ENCODE measurements at regions not wholly inside any gene's neighbourhood (a gene's known extent, or its start where the extent isn't known, plus 50 kb on each side); places are given as distances from the start of the nearest gene placed in this dataset.
"Not testable (repeated sequence)": the region's sequence is repeated elsewhere in the genome, so short reads cannot be mapped to it uniquely, and the experiment has no call there.

GRCh38 chr5:110879675-110880074, 140.9 kb downstream of the SLC25A46 start:
- H3F3A ChIP-seq (ENCODE audit: control insufficient read depth, insufficient read depth): no peaks in the 10 kb centered on the region
- no peaks in the 10 kb centered on the region for H3K27me3 ChIP-seq (ENCODE audit: control insufficient read depth, low read length)
- H3K27ac ChIP-seq (ENCODE audit: low read depth, low read length): no peak overlapping the region
- H3K9me3 ChIP-seq (ENCODE audit: control insufficient read depth, insufficient read depth, low read length): no peaks in the 10 kb centered on the region
- H3K79me2 ChIP-seq (ENCODE audit: control insufficient read depth, low read length): no peaks in the 10 kb centered on the region
- H3K36me3 ChIP-seq (ENCODE audit: control insufficient read depth, low read length): no peaks in the 10 kb centered on the region
- no peaks in the 10 kb centered on the region for H3K4me1 ChIP-seq (ENCODE audit: control insufficient read depth, low read length)
- H3K4me2 ChIP-seq (ENCODE audit: low read length): no peak overlapping the region
- H3K4me3 ChIP-seq (ENCODE audit: low read length): no peak overlapping the region
- H4K20me1 ChIP-seq (ENCODE audit: control insufficient read depth, insufficient read depth, low read depth, low read length): no peaks in the 10 kb centered on the region
- no peaks in the 10 kb centered on the region for H3K9me2 ChIP-seq (replicated peaks; ENCODE audit: control insufficient read depth, low read length)
- TF ChIP-seq EZH2phosphoT487 (IDR thresholded peaks at IDR 0.05; ENCODE audit: borderline replicate concordance, low read length): no peak
- no peak for TF ChIP-seq CTCF (IDR thresholded peaks at IDR 0.05; ENCODE audit: low read depth, low read length, poor library complexity, severe bottlenecking)

- no peaks in the 10 kb centered on the region for H4K20me1 ChIP-seq (ENCODE audit: control insufficient read depth, insufficient read depth, low read depth, low read length)
- TF ChIP-seq CTCF (IDR thresholded peaks at IDR 0.05; ENCODE audit: low read depth, low read length, poor library complexity, severe bottlenecking) (no peak), EZH2phosphoT487 (IDR thresholded peaks at IDR 0.05; ENCODE audit: borderline replicate concordance, low read length) (no peak)
- no peak overlapping the region for H3K4me3 ChIP-seq (ENCODE audit: low read length)
- H3K36me3 ChIP-seq (ENCODE audit: control insufficient read depth, low read length): no peaks in the 10 kb centered on the region
- no peak overlapping the region for H3K4me2 ChIP-seq (ENCODE audit: low read length)
- no peak overlapping the region for H3K27ac ChIP-seq (ENCODE audit: low read depth, low read length)
- no peaks in the 10 kb centered on the region for H3K4me1 ChIP-seq (ENCODE audit: control insufficient read depth, low read length)
- H3K27me3 ChIP-seq (ENCODE audit: control insufficient read depth, low read length): no peaks in the 10 kb centered on the region
- no peaks in the 10 kb centered on the region for H3K9me2 ChIP-seq (replicated peaks; ENCODE audit: control insufficient read depth, low read length)
- H3K9me3 ChIP-seq (ENCODE audit: control insufficient read depth, insufficient read depth, low read length): no peaks in the 10 kb centered on the region
- H3K79me2 ChIP-seq (ENCODE audit: control insufficient read depth, low read length): no peaks in the 10 kb centered on the region
- no peaks in the 10 kb centered on the region for H3F3A ChIP-seq (ENCODE audit: control insufficient read depth, insufficient read depth)
These were observed 141.6 kb downstream of the SLC25A46 start for GRCh38 chr5:110880413-110880812.

- Histone ChIP-seq H3K27ac (ENCODE audit: low read depth, low read length) (no peak overlapping the region), H3K4me1 (ENCODE audit: control insufficient read depth, low read length) (no peaks in the 10 kb centered on the region), H3F3A (ENCODE audit: control insufficient read depth, insufficient read depth) (no peaks in the 10 kb centered on the region), H3K9me3 (ENCODE audit: control insufficient read depth, insufficient read depth, low read length) (no peaks in the 10 kb centered on the region), H3K4me3 (ENCODE audit: low read length) (no peak overlapping the region), H3K36me3 (ENCODE audit: control insufficient read depth, low read length) (no peaks in the 10 kb centered on the region), H3K79me2 (ENCODE audit: control insufficient read depth, low read length) (no peaks in the 10 kb centered on the region), H3K9me2 (replicated peaks; ENCODE audit: control insufficient read depth, low read length) (no peaks in the 10 kb centered on the region), H3K4me2 (ENCODE audit: low read length) (no peak overlapping the region), H3K27me3 (ENCODE audit: control insufficient read depth, low read length) (no peaks in the 10 kb centered on the region), H4K20me1 (ENCODE audit: control insufficient read depth, insufficient read depth, low read depth, low read length) (no peaks in the 10 kb centered on the region)
- no peak for TF ChIP-seq EZH2phosphoT487 (IDR thresholded peaks at IDR 0.05; ENCODE audit: borderline replicate concordance, low read length)
- TF ChIP-seq CTCF (IDR thresholded peaks at IDR 0.05; ENCODE audit: low read depth, low read length, poor library complexity, severe bottlenecking): no peak
These were observed 145.2 kb downstream of the SLC25A46 start for GRCh38 chr5:110884005-110884404.

- not testable (repeated sequence) for H3K4me3 ChIP-seq (ENCODE audit: low read length); H3K9me3 ChIP-seq (ENCODE audit: control insufficient read depth, insufficient read depth, low read length); H3F3A ChIP-seq (ENCODE audit: control insufficient read depth, insufficient read depth); H3K79me2 ChIP-seq (ENCODE audit: control insufficient read depth, low read length); H3K9me2 ChIP-seq (replicated peaks; ENCODE audit: control insufficient read depth, low read length); H3K4me1 ChIP-seq (ENCODE audit: control insufficient read depth, low read length); H3K4me2 ChIP-seq (ENCODE audit: low read length); H3K27ac ChIP-seq (ENCODE audit: low read depth, low read length); H3K36me3 ChIP-seq (ENCODE audit: control insufficient read depth, low read length); H4K20me1 ChIP-seq (ENCODE audit: control insufficient read depth, insufficient read depth, low read depth, low read length); H3K27me3 ChIP-seq (ENCODE audit: control insufficient read depth, low read length)
These were observed 148.4 kb downstream of the SLC25A46 start for GRCh38 chr5:110887170-110887569.

- not testable (repeated sequence) for H3F3A ChIP-seq (ENCODE audit: control insufficient read depth, insufficient read depth); H3K4me3 ChIP-seq (ENCODE audit: low read length); H3K36me3 ChIP-seq (ENCODE audit: control insufficient read depth, low read length); H3K27me3 ChIP-seq (ENCODE audit: control insufficient read depth, low read length); H3K9me2 ChIP-seq (replicated peaks; ENCODE audit: control insufficient read depth, low read length); H3K9me3 ChIP-seq (ENCODE audit: control insufficient read depth, insufficient read depth, low read length); H3K79me2 ChIP-seq (ENCODE audit: control insufficient read depth, low read length); H4K20me1 ChIP-seq (ENCODE audit: control insufficient read depth, insufficient read depth, low read depth, low read length); H3K4me2 ChIP-seq (ENCODE audit: low read length); H3K4me1 ChIP-seq (ENCODE audit: control insufficient read depth, low read length); H3K27ac ChIP-seq (ENCODE audit: low read depth, low read length)
These were observed 155.2 kb downstream of the SLC25A46 start for GRCh38 chr5:110893854-110894483.
